Activated T-cell treated with anti-CD3 and anti-CD28 coated beads, Interleukin-2, amount 50 U/mL, for 48 hours (primary cell): ENCODE measurements at regions not wholly inside any gene's neighbourhood (a gene's known extent, or its start where the extent isn't known, plus 50 kb on each side); places are given as distances from the start of the nearest gene placed in this dataset.
"Not testable (repeated sequence)": the region's sequence is repeated elsewhere in the genome, so short reads cannot be mapped to it uniquely, and the experiment has no call there.

ENCODE experiments used
- DNase-seq, 2 experiments: peaks; one replicate each; pipeline ENCODE4 v3.0.0-alpha.2; 2020

DNA sequence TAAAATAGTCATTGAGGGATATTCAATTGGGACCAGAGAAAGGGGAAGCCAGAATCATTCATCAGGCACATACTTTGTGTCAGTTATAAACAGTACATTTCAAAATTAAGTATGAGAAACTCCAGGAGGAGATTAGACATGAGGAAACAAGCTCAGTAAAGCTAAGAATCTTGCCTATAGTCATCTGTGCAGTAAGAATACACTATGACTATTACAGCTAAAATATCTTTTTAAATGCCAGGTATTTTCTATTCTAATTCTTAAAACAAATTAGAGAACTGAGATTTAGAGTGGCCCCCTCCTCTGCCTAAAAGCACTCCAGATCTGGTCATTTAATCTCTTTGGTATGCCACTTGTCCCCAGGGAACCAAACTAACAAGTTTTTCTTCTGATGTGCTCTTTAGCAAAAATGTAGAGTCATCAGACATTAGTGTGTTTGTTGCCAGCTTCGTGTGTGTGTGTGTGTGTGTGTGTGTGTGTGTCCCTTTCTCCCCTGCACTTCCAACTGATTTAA lies 541.1 kb downstream of the TTLL7 start:
- DNase-seq: not testable (repeated sequence)

DNA sequence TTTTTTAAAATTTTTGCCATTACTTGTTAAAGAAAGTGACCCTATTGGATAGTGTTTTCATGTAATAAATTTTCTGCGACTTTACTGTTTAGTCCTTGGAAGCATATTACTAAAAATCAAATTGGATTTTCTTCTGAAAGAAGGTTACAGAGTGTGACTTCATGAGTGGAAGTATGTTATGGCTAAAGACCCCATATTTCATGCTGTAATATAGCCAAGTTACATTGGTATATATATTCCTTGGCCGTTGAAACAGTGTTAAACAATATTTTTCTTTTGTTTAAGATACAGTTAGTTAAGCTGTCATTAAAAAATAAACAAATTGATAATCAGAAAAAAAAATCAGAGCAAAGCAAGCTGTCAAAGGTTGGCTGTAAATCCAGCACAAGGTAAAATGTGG lies 541.7 kb downstream of the TTLL7 start:
- DNase-seq: not testable (repeated sequence)

DNA sequence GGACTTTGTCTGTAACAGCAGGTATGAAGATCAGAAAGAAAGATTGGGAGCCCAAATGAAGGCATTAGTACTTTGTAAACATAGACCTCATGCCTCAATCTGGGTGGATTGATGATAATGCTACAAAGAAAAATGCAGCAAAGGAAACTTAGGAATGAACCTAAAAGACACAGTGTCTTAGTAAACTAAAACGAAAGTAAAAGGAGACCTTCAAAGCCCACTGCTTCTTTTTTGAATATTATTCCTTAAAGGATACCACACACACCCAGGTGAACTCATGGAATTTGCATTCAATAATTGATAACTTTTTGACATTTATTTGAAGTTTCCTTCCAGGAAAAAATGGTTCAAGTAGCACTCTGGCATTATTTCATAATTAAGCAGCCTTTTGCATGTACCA lies 543.2 kb downstream of the TTLL7 start:
- DNase-seq: not testable (repeated sequence)

DNA sequence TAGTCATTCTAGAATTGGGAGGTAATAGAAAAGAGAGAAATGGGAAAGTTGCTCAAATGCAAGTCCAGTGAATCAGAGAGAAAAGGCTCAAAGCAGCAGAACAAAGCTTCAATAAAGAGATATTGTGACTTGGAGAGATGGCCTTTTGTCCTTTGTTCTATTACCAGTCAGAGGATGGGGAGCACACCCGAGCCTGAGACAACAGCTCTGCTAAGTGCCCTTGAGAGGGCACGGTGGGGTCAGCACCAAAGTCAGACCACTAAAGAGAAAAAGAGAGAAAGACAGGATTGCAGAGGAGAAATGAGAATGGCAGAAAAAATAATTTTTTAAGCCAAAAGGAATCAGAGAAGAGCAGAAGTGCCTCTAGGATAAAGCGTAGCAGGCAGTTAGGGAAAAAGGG lies 553.1 kb downstream of the TTLL7 start:
- not testable (repeated sequence) for DNase-seq

DNA sequence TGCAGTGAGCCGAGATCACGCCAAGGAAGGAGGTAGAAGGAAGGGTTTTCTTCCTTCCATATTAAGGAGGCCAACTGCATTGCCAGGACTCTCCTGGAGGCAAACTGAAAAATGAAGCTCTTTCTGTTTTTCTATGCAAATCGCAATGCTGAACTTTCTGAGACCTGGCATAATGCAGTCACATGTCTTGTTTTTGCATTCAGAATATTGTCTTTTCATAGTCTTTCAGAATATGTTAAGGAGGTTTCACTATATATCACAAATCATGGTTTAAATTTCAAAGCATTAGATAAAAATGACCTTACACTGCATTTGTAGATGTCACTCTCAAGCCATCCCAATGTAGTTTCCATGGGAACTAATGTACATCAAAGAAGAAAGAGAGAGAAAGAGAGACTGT lies 556.5 kb downstream of the TTLL7 start:
- not testable (repeated sequence) for DNase-seq

DNA sequence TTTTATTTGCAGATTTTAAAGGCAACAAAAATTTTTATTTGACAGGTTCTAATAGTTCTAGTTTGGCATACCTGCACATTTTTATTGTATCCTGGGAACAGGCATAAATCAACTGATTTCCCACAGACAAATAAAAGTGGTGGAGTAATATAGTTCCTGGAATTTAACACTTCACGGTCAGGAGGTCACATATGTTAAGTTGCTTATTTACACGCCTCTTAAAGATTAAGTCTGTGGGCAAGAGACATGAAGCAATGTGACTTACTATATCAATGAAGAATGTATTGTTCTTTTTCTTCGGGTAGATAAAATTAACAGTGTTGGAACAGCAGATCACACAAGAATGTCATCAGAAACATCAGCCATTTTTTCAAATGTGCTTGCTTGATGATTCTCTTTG lies 558.3 kb downstream of the TTLL7 start:
- not testable (repeated sequence) for DNase-seq

DNA sequence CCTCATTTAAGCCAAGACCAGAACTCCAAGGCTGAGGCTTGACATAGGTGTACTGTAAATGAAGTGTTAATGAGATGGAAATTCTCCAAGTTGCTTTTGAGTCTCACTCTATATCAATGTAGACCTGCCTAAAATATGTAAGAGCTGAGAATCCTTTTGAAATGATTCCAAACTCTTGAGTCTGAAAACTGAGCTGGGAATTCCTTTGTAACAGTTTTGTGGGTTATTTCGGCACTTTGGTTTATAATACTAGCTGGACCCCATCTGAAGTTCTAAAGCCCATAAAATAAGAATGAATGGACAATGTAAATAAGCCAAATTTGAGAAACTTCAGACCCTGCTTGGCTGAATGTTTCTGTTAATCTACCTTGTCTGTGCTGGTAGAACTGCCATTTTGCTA lies 558.9 kb downstream of the TTLL7 start:
- not testable (repeated sequence) for DNase-seq

DNA sequence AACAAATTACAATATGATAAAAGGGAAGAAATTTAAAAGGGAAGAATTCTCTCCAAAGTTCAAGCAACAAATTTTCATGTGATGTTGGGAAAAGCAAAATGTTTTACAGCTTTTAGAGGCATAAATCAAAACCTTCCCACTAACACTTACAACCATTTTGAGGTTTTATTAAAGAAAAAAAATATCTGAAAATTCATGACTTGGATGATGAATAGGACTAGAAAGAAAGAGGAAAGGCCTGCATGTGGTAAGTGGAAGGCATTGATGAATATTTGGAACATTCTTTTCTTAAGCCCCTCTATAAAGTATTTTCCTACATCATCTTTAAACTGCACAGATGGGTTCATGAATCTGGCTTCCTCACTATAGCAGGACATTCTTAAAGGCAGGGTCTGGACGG lies 560.6 kb downstream of the TTLL7 start:
- not testable (repeated sequence) for DNase-seq

DNA sequence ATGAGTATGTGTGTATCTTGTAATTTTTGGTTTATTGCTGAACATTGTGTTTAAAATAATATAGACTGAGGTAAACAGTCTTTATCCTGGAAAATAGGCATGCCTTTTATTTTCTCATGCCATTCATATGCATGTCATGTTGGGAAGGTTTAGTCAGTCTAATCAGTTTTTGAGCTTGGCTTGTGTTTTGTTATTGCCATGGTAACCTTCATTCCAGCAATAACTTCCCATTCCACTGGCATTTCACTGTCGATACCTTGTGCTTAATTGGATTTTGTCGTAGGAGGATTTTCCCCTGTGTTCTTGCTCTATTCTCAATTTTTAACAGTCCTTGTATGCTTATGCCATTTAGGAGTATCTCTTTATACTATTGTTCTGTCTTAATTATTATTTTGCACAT lies 563.6 kb downstream of the TTLL7 start:
- not testable (repeated sequence) for DNase-seq

DNA sequence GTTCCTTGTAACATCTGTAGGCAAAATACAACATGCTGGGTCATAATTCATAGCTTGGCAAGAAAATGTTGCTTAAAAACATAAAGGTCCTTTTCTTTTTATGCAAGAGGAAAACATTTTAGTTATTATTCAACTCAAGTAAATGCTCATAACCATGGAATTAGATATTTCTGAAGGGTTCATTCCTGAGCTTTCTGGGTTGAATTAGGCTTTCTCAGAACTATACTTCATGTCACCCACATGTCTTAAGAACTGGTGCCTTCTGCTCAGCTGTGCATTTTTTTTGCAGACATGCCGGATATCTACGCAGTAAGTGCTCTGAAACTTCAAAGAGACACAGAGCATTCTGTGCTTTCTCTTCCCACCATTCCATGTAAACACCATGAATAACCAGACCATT lies 571.4 kb downstream of the TTLL7 start:
- not testable (repeated sequence) for DNase-seq

DNA sequence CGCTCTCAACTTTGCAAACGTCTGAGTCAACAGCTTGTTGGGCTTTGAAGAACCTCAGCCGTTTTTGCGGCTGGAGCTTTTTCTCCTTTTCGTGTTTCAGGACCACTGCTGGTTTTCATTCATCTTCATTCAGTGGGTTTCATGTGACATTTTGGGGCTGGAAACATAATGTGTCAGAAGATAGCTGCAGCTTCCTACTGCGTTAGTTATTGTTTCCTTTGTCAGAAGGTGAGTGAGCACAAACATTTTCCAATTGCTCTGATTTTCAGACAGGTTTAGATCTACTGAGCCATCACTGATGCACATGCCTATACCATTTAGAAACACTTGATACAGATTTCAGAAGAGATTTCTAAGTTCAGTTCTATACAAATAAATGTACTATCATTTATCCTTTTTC lies 575.5 kb downstream of the TTLL7 start:
- not testable (repeated sequence) for DNase-seq

DNA sequence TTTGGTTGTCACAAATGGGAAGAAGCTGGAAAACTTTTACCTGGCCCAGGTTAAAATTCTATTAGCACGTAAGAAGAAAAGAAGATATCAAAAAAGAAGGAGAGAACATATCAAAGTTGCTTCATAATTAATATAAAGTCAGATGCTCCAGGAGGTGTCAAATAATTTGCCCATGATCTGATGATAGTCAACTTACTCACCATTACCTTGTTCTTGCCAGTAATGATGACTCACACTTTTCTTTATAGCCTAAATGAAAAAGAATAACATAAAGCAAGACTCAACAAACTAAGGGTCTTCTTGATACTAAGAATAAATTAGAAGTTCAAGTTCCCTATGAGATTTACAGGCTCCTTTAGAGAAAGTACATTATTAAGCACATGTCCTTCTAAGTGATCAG lies 580.4 kb downstream of the TTLL7 start:
- no peak for DNase-seq

DNA sequence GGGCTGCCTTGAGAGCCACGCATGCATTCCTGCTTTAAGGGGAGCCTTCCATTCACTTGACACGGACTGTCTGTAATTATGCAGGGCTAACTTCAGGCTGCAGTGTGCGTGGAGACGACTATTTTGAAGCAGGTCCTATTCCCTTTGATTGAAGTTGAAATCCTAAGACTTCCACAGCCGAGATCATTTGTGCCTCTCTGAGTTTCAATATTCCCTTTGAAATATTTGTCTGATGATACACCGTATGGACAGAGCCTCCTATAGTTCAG lies 585.2 kb downstream of the TTLL7 start:
- DNase-seq: not testable (repeated sequence)

DNA sequence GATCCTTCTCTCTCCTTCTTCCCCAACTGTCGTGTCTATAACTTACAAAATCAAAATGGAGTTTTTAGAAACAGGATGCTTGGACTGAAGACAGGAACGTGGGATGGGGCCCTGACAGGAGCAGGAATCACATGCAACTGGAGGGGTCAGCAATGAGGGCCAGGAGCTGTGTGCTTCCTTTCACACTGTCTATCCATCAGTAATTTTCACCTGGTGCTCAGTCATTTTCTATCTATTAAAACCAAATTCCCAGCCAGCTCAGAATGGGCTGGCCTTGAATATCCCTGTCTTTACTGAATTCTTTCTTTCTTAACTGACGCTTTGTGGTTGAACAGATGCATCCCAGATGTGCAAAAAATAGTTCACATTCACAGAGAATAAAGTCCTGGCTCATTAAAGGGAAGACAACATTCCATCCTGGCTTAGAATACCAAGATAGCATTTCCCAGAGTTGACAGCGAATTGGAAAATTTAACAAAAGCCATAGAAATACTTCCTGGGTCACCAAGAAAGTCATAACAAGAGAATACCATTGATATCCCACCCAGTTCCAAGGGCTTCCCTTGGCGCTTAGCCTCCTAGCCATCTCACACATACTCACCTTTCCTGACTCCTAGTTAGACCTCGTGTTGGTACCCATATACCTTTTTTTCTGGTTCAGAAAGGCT lies 588.1 kb downstream of the TTLL7 start:
- DNase-seq: not testable (repeated sequence)

DNA sequence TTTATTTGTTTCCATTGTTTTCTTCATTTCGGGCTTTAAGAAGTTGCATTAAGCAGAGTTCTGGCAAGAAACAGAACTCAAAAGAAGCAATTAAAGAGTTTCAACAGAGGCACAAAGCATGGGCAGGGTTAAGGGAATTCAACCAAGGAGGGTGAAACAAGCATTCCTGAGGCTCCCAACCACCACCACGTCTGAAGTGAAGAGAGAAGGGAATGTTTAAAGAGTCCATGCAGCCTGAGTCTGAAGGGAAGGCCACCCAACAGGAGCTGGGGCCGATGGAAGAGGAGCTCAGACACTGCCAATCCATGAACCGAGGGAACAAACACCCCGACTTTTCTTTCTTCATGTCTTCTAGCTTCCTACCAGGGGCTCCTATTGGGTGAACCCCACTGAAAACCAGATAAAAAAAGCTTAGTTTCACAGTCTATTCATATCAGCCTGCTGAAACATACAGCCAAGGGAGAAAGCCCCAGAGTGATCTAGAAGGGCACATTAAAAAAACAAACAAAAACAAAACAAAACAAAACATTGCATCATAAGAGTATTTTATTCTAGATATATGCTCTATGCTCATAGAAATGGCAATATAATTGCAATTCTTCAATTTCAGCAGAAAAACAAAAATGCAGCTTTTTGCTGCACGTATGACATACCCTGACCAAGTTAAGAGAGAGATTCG lies 592.1 kb downstream of the TTLL7 start:
- DNase-seq: not testable (repeated sequence)

DNA sequence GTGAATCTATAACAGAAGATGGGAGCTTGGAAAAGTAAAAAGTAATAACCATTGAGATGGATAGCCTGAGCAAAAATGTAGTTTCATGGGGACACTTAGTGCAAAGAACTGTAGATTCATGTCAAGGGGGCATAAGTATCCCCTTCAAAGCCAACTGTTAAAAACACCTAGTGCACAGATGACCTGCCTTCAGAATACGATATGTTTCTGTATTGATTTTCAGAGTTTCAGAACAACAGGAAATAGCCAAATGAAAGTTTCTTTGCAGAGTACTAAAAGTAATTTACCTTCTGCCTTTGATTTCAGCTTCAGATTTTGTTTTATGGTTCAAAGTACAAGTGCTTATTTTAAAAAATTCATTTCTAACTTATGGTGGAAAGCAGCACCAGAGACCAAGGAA lies 593.1 kb downstream of the TTLL7 start:
- DNase-seq: not testable (repeated sequence)

DNA sequence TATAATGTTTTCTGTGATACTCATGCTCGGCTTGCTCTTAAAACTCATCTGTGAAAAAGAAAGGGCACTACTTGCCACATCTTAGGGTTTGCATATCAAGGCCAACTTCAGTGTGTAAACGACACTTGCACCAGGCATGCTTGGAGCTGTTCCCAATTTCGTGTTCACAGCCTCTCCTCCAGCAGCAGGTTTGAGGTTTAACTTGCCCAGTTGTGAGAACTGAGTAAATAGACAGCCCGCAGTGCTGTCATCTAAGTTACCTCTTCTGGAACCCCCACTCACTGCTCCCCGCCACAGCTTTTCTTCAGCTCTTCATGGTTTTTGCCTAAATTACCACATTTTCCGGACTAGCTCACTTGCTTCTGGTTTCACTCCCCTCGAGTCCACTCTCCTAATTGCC lies 595.4 kb downstream of the TTLL7 start:
- DNase-seq: not testable (repeated sequence)

DNA sequence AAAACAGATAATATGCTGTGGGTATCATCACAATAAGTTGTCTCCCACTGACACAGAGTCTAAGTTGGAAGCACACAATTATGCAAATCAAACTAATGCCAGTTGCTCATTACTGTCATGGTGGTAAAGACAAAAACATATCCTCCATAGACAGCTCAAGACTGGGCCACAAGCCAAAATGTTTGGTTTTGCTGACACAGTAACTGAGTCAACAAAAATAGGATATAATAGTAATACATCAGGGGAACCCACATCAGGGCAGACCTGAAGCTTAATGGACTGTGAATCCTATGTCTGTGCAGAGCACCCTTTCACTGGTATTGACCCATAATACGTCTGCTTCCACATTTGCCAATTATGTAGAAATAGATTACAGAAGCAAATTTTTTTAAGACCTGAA lies 597.8 kb downstream of the TTLL7 start:
- not testable (repeated sequence) for DNase-seq

DNA sequence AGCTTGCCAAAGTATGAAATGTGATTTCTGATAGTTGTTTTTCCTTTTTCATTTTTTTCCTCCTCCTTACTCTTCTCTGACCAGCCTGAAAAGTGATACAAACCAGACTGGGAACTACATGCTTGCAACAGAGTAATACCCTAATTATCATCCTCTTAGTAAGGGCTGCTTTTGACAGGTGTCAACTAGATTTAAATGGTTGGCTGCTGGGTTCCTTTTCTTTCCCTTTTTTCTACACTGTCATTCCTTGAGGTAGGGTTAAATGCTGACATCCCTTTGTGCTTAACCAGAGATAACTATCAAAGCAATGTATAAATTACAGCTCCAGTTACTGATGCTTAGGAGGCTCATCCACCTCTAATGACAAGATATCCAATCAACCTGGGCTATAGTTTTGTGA lies 598.8 kb downstream of the TTLL7 start:
- DNase-seq: not testable (repeated sequence)

DNA sequence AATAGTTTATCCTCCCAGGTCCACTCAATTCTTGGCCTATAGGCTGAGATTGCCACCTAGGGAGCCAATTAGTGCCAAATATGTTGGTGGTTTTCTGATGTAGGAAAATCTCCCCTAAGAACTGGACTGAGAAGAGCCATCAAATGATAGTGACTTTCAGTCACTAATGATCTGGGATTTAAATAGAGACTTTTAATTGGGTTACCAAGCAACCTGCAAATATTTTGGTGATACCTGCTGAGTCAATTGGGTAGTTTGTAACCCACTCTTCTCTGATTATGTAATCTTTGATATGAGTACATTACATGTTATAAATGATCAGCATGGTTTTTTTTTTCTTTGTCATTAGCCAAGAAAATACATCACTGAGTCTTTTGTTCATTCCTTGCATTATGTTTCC lies 600.8 kb downstream of the TTLL7 start:
- not testable (repeated sequence) for DNase-seq

DNA sequence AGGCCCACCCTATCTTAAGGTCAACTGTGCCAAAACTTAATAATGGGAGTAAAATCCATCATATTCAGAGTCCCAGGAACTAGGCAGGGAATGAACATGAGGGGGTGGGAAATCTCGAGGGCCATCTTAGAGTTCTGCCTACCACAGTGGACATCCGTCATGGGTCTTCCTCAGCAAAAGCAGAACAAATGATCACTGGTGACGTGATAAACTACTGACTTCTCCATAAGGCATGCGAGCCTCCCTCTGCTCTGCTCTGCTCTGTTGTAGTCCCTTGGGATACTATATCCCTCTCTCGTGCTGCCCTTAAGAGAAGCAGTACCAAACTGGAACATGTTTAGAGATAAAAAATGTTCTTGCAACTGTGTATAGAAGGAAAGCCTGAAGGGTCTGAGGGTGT lies 603.8 kb downstream of the TTLL7 start:
- DNase-seq: not testable (repeated sequence)

DNA sequence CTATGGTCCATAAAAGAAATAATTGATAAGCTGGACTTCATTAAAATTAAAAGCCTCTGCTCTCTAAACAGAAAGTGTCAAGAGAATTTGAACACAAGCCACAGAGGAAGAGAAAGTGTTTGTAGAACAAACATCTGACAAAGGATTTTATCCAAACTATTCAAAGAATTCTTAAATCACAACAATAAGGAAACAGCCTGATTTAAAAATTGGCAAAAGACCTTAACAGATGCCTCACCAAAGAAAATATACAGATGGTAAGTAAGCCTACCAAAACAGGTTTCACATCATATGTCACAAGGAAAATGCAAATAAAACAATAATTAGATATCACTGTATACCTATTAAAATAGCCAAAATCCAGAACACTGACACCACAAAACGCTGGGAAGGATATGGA lies 612.0 kb downstream of the TTLL7 start:
- DNase-seq: not testable (repeated sequence)

DNA sequence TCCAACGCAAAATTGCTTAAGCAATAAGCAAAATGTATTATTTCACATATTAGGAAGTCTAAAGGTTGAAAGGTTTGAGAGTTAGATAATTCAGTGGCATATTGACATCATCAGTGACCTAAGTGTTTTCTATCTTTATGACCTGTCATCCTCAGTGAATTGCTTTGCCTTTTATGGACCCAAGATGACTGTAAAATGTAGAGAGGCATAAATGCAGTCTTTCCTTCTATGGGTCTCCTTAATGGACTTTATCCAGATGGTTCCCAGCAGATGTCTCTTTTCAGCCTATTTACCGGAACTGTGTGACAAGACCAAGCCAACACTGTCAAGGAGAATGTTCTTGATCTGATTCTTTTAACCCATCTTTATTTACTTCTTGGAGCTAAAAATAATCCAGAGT lies 615.8 kb downstream of the TTLL7 start:
- DNase-seq: not testable (repeated sequence)

DNA sequence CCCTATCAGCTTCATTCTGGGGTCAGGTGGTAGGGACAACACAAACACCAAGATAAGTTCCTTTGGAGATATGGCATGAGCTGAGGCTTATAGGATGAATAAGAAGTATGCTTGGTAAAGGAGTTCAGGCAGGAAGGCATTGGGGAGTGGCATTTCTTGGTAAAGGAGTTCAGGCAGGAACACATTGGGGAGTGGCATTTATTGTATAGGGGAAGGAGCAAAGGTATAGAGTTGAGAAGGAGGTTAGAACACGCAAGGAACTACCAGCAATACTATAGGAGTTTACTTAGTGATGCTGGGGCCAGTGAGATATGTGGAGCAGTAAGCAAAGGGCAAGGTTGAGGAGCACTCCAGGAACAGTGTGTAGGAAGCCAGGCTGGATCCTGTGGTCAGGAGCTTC lies 625.9 kb downstream of the TTLL7 start:
- DNase-seq: not testable (repeated sequence)

DNA sequence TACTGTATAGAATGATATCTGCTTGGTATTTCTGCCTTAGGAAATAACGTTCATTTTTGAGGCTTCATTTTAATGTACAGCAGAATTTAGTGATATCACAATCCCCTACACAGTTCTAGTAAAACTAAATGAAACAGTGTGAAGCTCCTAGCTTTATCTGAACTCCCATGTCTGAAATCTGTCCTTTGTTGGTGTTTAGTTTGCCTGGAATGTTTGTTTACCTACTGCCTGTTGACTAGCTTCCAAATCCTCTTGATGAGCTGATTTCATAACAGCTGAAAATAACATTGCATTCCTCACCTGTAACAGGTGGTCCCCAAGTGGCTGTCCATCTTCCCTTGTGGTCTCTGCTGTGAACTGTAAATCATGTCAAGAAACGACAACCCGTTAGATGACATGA lies 629.1 kb downstream of the TTLL7 start:
- not testable (repeated sequence) for DNase-seq
